NCI-H1930 (cell line): ENCODE measurements at regions not wholly inside any gene's neighbourhood (a gene's known extent, or its start where the extent isn't known, plus 50 kb on each side); places are given as distances from the start of the nearest gene placed in this dataset.

Source experiments
- DNase-seq, 2 experiments: peaks; one replicate each; lab custom pipeline; 2025; lab: John Stamatoyannopoulos, UW

DNA sequence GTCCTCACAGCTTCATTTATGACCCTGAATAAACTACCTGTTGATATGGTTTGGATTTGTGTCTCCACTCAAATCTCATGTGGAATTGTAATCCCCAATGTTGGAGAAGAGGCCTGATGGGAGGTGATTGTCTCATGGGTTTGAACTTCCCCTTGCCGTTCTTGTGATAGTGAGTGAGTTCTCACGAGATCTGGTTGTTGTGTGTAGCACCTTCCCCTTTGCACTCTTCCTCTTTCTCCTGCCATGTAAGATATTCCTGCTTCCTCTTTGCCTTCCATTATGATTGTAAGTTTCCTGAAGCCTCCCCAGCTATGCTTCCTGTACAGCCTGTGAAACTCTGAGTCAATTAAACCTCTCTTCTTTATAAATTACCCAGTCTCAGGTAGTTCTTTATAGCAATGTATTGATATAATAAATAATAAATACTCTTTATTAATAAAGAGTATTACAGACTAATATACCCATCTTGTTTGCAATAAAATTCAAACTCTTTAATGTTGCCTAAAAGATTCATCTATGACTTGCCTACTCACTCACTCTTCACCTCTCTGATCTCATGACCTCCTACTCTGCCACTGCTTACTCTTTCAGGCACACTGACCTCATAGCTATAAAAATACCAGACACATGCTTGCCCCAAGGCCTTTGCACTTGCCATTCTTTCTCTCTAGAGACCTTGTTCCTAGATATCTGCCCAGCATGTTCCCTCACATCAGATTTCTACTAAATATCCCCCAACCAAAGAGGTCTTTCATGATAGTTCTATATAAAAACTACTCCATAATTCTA is 256.4 kb upstream of the MARCKS start:
- no peak for DNase-seq

GRCh38 chr6:113607821-113608545 is 249.2 kb upstream of the MARCKS start:
- DNase-seq = no peak

DNA sequence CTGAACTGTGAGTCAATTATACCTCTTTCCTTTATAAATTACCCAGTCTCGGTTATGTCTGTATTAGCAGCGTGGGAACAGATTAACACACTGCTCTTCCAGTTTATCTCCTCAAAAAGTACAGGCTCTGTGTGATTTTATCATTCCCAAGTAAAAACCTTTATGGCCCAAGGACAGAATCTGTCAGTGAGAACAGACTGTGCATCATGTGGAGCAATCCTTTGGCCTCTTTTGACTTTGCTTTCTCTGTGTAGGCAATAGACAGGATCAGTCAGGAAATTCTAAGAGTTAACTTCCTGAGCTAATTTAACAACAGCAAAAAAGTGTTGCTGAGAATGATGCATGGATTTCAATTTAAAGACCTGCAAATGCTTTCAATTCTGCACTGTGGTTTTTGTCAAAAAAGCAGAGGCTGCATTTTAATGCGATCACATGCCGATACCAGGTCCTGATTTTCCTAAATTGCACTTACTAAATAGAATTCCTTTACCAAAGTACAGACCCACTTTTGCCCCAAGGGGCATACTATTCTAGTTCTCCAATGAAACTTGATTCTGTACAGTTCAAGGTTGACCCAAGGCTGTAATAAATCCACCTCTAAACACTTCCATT is 246.7 kb upstream of the MARCKS start:
- DNase-seq = no peak

- DNase-seq = no peak
Observed at GRCh38 chr6:113616701-113617274, 240.4 kb upstream of the MARCKS start.

DNA sequence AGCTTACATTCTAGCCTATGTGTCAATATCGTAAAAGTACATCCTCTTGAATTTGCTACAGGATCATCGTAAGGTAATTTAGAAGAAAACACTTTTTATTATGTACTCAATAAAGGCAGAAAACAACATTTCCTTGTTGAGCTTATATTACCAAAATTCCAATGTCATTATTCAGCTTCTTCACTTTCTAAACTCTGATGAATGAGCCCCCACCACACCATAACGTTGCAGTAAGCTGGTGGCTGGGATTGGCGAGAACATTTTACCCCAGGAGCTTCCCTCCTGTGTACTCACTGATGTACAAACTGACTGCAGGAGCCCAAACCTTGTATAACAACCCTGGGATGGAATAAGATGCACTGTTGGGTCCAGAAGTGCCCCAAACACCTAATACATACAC is 238.1 kb upstream of the MARCKS start:
- no peak for DNase-seq

DNA sequence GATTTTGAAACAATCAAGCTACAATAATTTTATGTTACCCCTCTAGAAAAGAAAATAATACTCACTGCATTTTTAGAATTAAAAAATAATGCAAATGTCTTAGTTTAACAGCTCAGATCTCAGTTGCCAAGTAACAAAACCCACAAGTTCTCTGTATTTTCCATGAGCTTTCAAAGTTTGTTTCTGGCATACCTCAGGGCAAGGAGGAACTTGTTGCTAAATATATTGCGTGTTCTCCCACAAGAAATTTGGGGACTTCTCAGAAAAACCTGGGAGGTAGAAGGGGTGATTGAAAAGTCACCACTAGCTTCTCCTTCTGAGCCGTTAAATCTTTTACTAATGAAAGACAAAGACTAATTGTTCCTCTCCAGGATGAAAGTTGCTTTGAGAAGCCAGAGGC is 236.8 kb upstream of the MARCKS start:
- no peak for DNase-seq

- no peak for DNase-seq
Observed at GRCh38 chr6:113622254-113622653, 234.9 kb upstream of the MARCKS start.

DNA sequence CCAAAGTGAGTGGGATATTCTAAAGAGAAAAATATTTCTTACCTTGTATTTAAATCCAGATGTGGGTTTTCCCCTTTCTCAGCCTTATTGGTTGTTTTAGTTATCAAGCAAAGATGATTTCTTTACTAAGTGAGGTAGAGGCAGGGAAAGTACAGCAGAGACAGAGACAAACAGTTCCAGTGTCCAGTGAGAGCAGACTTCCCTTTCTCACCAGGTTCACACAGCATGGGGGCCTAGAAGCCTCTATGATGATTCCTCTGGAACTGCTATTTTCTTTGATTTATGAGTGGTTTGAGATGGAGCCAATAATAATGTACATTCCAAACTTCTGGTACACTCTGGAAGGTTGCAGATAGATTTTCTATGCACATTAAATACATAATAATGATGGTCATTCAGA is 234.0 kb upstream of the MARCKS start:
- no peak for DNase-seq

GRCh38 chr6:113625850-113626249 is 231.3 kb upstream of the MARCKS start:
- DNase-seq = no peak

DNA sequence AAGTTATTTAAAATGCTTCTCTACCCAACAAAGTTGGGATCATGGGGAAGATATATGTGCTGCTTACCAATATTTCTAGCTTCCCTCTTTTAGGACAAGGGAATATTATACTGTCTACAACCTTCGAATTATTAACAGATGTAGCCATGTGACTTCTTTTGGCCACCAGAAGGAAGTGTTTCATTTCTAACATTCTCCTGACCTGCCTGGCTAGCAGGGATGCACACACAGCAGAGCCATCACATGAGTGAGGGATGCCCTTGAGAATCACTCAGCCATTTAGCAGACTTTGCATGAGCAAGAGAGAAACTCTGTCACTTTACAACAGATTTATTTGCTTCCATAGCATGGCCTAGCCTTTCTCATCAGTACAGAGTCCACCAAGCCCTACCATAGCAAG is 230.7 kb upstream of the MARCKS start:
- DNase-seq = no peak

DNA sequence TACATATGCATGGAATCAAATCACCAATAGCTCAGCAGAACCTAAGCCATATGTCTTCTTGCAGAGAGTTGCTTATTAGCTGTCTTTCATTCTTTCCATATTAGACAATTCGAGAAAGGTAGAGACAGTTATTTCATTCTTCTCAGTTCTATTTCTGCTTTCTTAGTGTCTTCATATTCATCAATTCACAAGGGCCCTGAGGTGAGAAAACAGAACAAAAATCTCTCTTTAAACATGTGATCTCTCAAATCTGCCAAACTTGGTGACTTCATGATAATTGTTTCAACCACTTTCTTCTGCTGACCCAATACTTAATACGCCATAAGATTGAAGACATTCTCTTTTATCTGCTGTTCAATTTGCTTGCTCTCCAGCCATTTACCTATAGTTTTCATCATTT is 229.7 kb upstream of the MARCKS start:
- DNase-seq = no peak

- no peak for DNase-seq
Observed at GRCh38 chr6:113629256-113629655, 227.9 kb upstream of the MARCKS start.

DNA sequence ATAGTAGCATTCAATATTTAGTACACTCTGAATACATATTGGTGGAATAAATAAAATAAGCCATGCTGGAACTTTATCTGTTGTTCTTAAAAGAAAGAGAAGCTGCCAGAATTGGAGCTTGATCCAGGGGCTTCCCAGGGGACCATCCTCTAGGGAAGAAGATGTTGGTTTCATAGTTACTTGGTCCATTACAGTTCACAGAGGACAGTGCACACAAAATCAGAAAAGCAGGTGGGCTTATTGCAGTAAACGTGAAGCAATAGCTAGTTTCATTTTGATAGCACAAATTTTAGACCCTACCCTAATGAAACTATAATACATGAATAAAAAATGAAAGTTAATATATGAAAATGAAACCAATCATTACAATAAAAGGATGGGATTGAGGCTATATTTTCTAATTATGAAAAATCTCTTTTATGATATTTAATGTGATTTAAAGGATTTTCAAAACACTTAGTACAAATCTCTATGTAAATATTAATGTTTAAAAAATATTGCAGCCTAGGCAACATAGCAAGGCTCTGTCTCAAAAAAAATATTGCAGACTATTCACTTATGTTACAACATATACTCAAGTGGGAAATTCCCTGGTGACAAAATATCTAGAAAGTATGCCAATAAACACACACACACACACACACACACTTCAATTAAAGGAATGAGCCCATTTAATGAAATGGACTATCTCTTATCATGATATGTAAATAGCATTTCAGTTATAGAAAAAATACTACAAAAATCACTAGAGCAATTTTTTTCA is 227.0 kb upstream of the MARCKS start:
- DNase-seq = no peak

GRCh38 chr6:113630738-113631535 is 226.2 kb upstream of the MARCKS start:
- DNase-seq = no peak

- DNase-seq = no peak
Observed at GRCh38 chr6:113631666-113632065, 225.5 kb upstream of the MARCKS start.

- DNase-seq = no peak
Observed at GRCh38 chr6:113632220-113632864, 224.8 kb upstream of the MARCKS start.

GRCh38 chr6:113633638-113634037 is 223.5 kb upstream of the MARCKS start:
- no peak for DNase-seq

DNA sequence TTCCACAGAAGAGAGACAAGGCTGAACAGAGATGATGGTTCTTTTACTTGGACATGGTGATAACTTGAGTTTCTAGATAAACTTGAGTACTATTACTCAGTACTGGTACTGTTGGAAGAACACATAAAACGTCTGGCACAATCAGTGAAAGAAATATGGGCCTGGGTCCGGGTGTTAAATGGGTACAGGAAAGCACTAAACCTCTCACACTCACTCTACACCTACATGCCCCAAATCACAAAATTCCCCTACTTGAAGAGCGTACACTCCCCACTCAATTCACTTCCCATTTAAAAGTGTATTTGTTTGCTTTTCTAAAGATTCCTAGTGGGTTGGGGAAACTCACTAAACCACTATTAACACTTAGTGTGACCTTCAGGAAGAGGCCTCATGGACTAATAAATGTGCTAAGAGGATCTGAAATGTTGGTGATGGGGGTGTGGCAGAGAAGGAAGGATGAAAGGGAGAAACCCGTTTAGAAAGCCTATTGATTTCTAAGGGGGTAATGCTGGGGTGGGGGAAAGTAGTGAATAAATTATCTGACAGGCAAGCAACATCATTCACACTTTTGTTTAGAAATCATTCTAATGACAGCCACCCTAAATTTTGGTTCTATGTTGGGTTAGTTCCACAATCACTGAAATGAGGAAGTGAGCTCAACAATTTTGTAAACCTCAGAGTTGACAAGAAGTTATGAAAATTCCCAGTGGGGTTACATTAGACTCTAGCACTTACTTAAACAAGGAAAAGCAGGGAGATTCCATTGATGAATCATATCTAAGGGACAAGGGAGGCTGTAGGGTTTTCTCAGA is 222.6 kb upstream of the MARCKS start:
- no peak for DNase-seq

DNA sequence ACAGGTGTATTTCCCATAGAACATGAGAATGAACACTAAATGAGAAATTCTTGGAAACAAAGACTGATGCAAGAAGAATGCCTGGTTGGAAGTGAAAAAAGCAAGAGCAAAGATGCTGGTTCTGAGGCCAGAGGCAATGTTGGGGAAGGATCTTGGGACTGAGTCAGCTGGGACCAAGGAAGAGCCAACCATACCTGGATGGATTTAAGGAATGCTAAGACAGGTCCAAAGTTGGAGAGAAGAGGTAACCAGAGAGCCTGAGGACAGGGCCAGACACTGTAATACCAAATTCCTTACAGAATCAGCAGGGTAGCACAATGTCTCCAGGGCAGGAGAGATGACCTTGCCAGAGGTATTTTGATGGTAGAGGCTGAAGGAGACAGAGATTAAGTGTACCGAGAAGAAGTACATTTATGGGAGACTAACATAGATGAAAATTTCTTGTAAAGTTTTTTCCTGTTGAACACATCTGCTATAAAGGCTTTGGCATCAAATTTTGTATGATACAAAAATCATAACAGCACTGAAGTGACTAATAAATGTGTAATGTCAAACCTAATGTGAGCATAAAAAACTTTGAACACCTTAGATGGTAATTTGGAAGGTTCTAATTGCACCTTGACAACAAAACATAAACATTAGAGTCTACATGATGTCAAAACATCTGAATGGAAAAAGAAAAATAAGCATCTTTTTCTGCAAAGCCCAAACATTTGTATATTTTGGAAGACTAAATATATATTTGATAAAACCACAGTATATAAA is 221.7 kb upstream of the MARCKS start:
- no peak for DNase-seq
